ENCODE measurements at regions not wholly inside any gene's neighbourhood (a gene's known extent, or its start where the extent isn't known, plus 50 kb on each side); places are given as distances from the start of the nearest gene placed in this dataset.

GRCh38 chr6:142561511-142562265 is 259.9 kb downstream of the ADGRG6 start:
- DNase-seq (ENCODE audit: low read depth): no peak

- DNase-seq (ENCODE audit: low read depth): no peak
These were observed 261.1 kb downstream of the ADGRG6 start for GRCh38 chr6:142562865-142563264.

GRCh38 chr6:142566628-142567396 is 265.0 kb downstream of the ADGRG6 start:
- DNase-seq (ENCODE audit: low read depth): peak; percentile 70

DNA sequence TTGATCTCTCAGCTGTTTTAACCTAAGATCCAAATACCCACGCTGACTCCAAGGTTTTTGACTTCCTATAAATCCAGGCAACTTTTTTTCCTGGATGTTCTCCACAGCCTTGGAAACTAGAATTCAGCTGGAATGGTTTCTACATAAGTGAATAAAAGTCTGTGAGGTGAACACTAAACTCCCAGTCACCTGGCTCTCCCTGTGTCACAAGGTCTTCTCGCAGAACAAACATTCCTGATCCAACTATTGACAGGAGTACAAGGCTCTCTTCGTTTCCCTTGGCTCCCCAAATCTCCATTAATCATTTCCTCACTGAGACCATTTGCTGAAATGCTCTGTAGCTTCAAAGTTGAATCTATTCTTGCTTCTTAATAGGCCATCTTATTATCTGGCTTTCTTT is 265.7 kb downstream of the ADGRG6 start:
- no peak for DNase-seq (ENCODE audit: low read depth)

- peak; percentile 71 for DNase-seq (ENCODE audit: low read depth)
These were observed 267.2 kb downstream of the ADGRG6 start for GRCh38 chr6:142568857-142569597.

GRCh38 chr6:142569676-142570075 is 267.9 kb downstream of the ADGRG6 start:
- DNase-seq (ENCODE audit: low read depth): peak; percentile 24

DNA sequence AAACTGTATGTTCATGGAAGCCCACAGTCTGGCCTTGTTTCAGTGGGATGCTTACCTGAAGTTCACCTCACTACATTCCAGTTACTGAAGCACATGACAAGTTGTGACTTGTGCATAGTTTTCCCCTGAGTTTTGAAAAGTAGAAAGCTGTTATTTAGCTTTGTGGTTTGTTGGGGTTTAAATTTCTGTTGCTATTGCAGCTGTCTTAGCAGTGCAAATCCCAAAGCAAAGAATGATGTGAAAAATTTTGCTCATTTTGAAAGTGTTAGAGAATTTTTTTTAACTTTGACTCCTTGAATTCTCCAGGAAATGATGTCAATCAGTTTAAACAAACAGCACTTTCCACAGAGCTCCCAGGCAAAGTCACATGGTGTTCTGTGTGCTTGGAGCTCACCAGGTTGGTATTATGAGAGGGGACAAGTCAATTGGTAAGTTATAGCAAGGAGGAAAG is 268.4 kb downstream of the ADGRG6 start:
- DNase-seq (ENCODE audit: low read depth): peak; percentile 60

- DNase-seq (ENCODE audit: low read depth): peak; percentile 64
These were observed 291.1 kb downstream of the ADGRG6 start for GRCh38 chr6:142592876-142593275.

- no peak for DNase-seq (ENCODE audit: low read depth)
These were observed 296.0 kb downstream of the ADGRG6 start for GRCh38 chr6:142597836-142598235.

GRCh38 chr6:142601427-142601826 is 299.6 kb downstream of the ADGRG6 start:
- no peak for DNase-seq (ENCODE audit: low read depth)

- DNase-seq (ENCODE audit: low read depth): no peak
These were observed 301.2 kb downstream of the ADGRG6 start for GRCh38 chr6:142602972-142603371.

DNA sequence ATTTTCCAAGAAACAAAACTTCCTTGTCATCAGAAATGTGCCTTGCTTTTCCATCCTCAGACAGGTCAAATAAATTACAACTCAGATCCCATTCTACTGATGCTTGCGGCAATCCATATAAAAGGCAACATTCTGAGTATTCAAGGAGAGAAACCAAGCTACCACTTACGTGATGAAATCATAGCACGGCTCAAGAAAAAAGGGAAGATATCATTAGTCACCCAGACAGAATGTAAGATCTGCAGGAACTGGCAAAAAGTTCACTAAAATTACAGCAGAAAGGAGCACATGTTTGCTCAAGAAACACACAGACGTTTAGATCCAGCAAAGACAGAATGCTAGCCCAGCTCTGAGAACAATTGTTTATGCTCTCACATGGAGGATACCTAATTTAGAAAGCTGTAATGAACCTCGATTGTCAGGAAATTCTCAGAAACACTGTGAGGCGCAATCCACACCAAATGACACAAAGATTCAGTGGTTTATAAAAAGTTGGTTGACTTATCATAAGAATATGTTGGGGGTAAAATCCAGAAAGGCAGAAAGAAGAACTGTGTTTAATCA is 304.2 kb downstream of the ADGRG6 start:
- peak; percentile 82 for DNase-seq (ENCODE audit: low read depth)

DNA sequence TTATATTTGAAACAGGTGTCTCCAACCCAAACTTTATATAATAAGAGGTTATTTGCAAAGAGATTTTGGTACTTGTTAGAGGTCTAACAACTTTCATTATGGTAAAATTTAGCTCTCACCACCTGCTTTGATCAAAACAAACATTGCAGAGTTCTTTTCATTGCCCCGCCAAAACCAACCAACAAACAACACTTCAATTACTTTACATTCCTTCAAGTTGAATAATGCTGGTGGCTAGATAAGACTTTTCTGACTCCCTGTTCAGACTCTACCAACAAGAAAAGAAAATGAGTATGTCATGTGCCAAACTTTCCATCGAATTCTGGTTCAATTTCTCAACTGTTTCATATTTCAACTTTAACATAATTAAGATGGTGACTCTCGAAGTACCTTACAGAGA is 311.1 kb downstream of the ADGRG6 start:
- DNase-seq (ENCODE audit: low read depth): no peak

DNA sequence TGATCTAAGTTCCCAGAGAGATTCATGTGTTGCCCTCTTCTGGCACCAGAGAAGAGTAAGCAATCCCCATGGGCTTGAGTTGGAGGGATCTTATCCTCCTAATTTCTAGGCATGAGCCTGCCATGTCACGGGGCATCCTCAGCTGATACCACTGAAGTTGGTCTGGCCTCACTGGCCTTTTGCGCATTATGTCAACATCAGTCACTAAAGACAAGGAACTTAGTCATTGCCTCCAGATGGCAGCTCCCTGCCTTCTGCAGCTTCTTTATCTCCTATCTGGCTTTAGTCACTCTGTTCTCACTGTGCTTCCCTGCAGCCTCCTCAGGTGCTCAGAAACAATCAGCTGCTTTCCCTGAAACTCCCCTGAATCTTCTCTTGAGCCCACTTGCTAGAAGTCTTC is 312.2 kb downstream of the ADGRG6 start:
- peak; percentile 52 for DNase-seq (ENCODE audit: low read depth)

GRCh38 chr6:142617158-142617557 is 315.4 kb downstream of the ADGRG6 start:
- DNase-seq (ENCODE audit: low read depth): no peak

- DNase-seq (ENCODE audit: low read depth): no peak
These were observed 320.0 kb downstream of the ADGRG6 start for GRCh38 chr6:142621822-142622221.

DNA sequence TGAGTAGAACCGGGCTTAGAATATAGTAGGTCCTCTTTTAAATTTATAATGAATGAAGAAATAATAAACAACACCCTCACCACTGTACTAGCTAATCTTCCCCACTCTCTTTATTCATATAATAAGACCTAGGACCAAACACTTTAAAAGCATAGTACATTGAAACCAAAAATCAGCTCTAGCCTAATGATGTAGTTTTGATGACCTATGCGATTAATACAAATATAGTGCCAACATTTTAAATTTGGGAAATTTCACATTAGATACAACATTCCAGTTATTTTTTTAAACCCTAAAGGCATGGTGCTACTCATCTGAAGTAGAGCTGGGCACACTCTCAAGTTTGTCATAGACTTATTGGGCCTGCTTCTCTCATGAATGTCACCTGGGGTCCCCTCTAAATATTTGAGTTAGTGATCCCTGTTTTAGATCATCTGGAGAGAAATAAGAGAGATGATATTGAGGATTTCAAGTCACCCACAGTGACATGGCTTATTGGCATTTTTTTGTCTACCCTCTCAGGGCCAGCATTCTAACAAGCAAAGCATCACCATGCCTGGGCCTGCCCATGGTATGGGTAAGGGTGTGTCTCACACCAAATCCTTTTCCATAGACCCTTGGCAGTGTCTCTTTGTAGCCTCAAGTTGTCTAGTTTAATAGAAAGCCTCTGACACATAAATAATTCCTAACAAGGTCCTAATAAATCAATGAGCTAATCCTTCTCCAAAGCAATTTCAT is 319.8 kb downstream of the HIVEP2 start:
- no peak for DNase-seq (ENCODE audit: low read depth)

- DNase-seq (ENCODE audit: low read depth): peak; percentile 38
These were observed 317.5 kb downstream of the HIVEP2 start for GRCh38 chr6:142627474-142627873.

GRCh38 chr6:142631517-142632385 is 313.2 kb downstream of the HIVEP2 start:
- DNase-seq (ENCODE audit: low read depth): no peak

DNA sequence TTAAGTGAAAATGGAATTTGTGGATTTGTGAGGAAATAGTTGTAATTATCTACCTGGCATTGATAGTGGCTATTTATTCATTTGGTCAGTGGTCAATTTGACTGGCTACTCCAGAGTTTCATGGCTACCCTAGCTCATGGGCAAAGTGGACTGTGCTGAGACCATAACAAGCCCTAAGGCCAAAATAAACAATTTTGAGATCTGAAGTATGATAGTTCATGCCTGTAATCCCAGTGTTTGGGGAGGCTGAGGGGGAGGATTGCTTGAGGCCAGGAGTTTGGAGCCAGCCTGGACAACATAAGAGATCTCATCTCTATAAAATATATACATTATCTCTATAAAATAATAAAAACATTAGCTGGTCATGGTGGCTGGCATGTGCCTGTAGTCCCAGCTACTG is 311.7 kb downstream of the HIVEP2 start:
- no peak for DNase-seq (ENCODE audit: low read depth)

GRCh38 chr6:142635130-142635529 is 309.8 kb downstream of the HIVEP2 start:
- DNase-seq (ENCODE audit: low read depth): peak; percentile 77
